Retinal pigment epithelial cell (primary cell): ENCODE measurements at regions not wholly inside any gene's neighbourhood (a gene's known extent, or its start where the extent isn't known, plus 50 kb on each side); places are given as distances from the start of the nearest gene placed in this dataset.

Experiments
- DNase-seq: peaks from one replicate; pipeline ENCODE4 v3.0.0-alpha.2; 2010; ENCODE audit warnings: low read depth
- H3K4me3 ChIP-seq: 2 replicates; pipeline ENCODE4 v1.5.1; 2011; ENCODE audit warnings: mild to moderate bottlenecking, low read length, control low read depth, moderate library complexity
- CTCF ChIP-seq: conservative IDR thresholded peaks from 2 replicates; pipeline ENCODE4 v1.5.1; 2011; ENCODE audit warnings: low read depth, low read length, control low read depth, inconsistent platforms

GRCh38 chr15:81589671-81590070, 215.7 kb upstream of the TMC3 start:
- DNase-seq: no peak
- TF ChIP-seq CTCF: no peak
- H3K4me3 ChIP-seq: no peak overlapping the region

- no peak overlapping the region for H3K4me3 ChIP-seq
- no peak for DNase-seq
- TF ChIP-seq CTCF: no peak
Measured at GRCh38 chr15:81575436-81576123, 201.6 kb upstream of the TMC3 start.

- no peak for TF ChIP-seq CTCF
- no peak overlapping the region for H3K4me3 ChIP-seq
- no peak for DNase-seq
Measured at GRCh38 chr15:81573098-81573746, 199.2 kb upstream of the TMC3 start.

- H3K4me3 ChIP-seq: no peak overlapping the region
- no peak for TF ChIP-seq CTCF
- DNase-seq: no peak
Measured at GRCh38 chr15:81572190-81572589, 198.2 kb upstream of the TMC3 start.

GRCh38 chr15:81569286-81570080, 195.5 kb upstream of the TMC3 start:
- no peak overlapping the region for H3K4me3 ChIP-seq
- DNase-seq: peak; percentile 8
- TF ChIP-seq CTCF: no peak

GRCh38 chr15:81567924-81568323, 193.9 kb upstream of the TMC3 start:
- TF ChIP-seq CTCF: no peak
- H3K4me3 ChIP-seq: no peak overlapping the region
- no peak for DNase-seq
